ENCODE measurements at regions not wholly inside any gene's neighbourhood (a gene's known extent, or its start where the extent isn't known, plus 50 kb on each side); places are given as distances from the start of the nearest gene placed in this dataset.
"Not testable (repeated sequence)": the region's sequence is repeated elsewhere in the genome, so short reads cannot be mapped to it uniquely, and the experiment has no call there.

DNA sequence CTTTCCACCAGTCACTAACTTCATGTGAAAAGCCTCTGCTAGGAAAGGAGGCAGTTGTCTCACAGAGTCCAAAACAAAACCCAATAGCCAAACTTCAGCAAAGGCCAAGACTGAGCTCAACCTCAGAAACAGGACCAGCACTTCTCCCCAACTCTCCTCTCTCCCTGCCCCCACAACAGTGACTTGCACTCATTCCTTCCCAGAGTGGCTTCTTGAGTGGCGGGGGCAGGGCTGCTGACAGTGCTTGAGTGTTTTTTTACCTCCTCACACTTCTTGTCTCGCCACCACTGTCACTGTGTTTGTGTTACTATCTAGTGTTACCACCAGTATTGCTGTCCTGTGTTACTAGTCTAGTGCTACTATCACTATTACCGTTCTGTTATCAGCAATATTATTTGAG is 206.8 kb downstream of the KLF6 start:
- Mint-ChIP-seq H3K36me3 (no peaks in the 10 kb centered on the region), H3K27me3 (peaks cover 4% of the 10 kb centered on the region), H3K27ac (no peak overlapping the region), H3K9me3 (no peaks in the 10 kb centered on the region), H3K4me1 (peaks cover 4% of the 10 kb centered on the region), H3K4me3 (no peak overlapping the region)
- no peak for DNase-seq (ENCODE audit: low spot score in 2 of 2)
- ATAC-seq (ENCODE audit: low read depth) = no peak

DNA sequence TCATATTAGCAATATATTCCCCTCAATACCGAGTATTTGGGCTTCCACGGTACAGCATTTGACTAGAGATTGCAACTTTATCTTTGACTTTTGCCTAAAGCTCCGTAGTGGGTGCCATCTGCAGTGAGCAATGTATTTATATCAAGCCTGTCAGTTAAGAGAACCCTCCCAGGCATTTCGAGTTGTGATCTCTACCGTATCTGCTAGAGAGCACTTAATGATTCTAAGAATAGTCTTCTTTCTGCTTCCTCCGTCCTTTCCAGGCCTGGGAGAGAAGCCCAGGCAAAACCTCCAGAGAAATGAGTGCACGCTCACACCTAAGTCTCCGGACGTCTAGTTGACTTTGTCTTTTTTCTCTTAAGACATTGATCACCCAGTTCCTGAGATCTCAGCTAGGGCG is 210.6 kb downstream of the KLF6 start:
- peaks cover 2% of the 10 kb centered on the region for H3K27me3 Mint-ChIP-seq
- H3K9me3 Mint-ChIP-seq = no peaks in the 10 kb centered on the region
- no peak overlapping the region for H3K27ac Mint-ChIP-seq
- DNase-seq (ENCODE audit: low spot score in 2 of 2) = no peak
- ATAC-seq (ENCODE audit: low read depth) = no peak
- H3K36me3 Mint-ChIP-seq = no peaks in the 10 kb centered on the region
- H3K4me3 Mint-ChIP-seq = no peak overlapping the region
- peaks cover 4% of the 10 kb centered on the region for H3K4me1 Mint-ChIP-seq

DNA sequence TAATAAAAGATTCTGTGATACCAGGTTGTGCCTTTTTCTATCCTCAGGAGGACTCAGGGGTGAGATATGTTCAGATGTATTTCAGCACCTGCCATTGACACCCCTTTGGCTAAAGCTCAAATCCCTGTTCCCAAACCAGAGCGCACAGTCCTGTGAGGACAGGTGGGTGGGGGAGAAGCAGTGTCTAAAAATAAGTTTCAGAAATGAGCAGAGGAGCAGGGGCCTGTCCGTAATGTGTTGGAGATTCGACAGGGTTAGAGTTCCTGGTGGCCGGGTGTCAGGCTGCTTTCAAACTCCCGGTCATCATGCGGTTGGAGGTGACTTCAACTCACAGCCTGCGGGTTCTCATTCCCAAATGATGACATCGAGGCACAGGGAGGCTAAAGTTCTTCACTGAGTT is 211.5 kb downstream of the KLF6 start:
- H3K27me3 Mint-ChIP-seq = peaks cover 2% of the 10 kb centered on the region
- ATAC-seq (ENCODE audit: low read depth) (no peak), DNase-seq (ENCODE audit: low spot score in 2 of 2) (no peak)
- H3K36me3 Mint-ChIP-seq = no peaks in the 10 kb centered on the region
- no peaks in the 10 kb centered on the region for H3K4me1 Mint-ChIP-seq
- H3K4me3 Mint-ChIP-seq = no peak overlapping the region
- no peak overlapping the region for H3K27ac Mint-ChIP-seq
- no peaks in the 10 kb centered on the region for H3K9me3 Mint-ChIP-seq

DNA sequence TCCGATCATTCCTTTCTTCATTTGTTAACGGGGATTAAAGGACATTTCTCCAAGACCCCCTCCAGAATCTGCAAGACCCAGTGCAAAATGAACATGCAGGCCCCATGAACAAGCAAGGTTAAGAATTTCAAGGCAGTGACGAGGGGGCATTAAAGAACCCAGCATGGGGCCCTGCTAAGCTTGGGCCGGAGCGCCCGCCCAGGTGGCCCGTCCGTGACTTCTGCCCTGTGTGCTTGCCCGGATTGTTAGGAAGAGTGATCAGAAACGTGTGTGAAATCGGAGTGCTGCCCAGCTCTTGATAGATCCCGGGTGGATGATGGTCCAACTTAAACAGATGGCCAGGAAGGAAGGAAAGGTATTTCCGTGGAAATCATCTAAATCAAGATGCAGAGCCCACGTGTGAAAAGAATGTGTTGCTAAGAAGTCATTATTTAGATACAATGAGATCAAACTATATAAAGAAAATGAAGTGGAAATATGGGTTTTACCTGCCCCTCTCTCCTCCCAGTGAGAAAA is 213.6 kb downstream of the KLF6 start:
- no peaks in the 10 kb centered on the region for H3K36me3 Mint-ChIP-seq
- H3K9me3 Mint-ChIP-seq = no peaks in the 10 kb centered on the region
- no peak overlapping the region for H3K4me3 Mint-ChIP-seq
- no peak overlapping the region for H3K27ac Mint-ChIP-seq
- H3K27me3 Mint-ChIP-seq = peaks cover 4% of the 10 kb centered on the region
- no peaks in the 10 kb centered on the region for H3K4me1 Mint-ChIP-seq
- DNase-seq (ENCODE audit: low spot score in 2 of 2) (no peak), ATAC-seq (ENCODE audit: low read depth) (no peak)

DNA sequence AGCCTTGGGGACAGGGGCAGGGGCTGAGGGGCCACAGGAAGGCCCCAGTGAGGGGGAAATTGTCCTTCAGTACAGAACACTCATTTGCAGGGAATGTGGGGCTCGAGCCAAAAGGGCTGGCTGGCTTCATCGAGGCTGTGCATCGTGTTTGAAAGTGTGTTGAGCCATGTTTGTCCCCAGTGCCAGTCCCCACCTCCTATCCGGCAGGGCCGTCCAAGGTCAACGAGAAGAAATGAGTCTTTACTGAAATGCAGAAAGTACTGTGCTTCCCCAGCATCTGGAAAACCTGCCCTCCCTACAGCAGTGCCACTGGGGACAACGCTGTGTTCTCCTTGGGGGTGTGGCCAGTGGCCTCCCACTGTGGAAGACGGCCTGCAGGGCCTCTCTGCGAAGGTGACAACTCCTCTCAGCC is 214.1 kb downstream of the KLF6 start:
- H3K36me3 Mint-ChIP-seq = no peaks in the 10 kb centered on the region
- ATAC-seq (ENCODE audit: low read depth) (no peak), DNase-seq (ENCODE audit: low spot score in 2 of 2) (no peak)
- no peak overlapping the region for H3K27ac Mint-ChIP-seq
- H3K4me1 Mint-ChIP-seq = no peaks in the 10 kb centered on the region
- H3K9me3 Mint-ChIP-seq = no peaks in the 10 kb centered on the region
- peaks cover 4% of the 10 kb centered on the region for H3K27me3 Mint-ChIP-seq
- no peak overlapping the region for H3K4me3 Mint-ChIP-seq

DNA sequence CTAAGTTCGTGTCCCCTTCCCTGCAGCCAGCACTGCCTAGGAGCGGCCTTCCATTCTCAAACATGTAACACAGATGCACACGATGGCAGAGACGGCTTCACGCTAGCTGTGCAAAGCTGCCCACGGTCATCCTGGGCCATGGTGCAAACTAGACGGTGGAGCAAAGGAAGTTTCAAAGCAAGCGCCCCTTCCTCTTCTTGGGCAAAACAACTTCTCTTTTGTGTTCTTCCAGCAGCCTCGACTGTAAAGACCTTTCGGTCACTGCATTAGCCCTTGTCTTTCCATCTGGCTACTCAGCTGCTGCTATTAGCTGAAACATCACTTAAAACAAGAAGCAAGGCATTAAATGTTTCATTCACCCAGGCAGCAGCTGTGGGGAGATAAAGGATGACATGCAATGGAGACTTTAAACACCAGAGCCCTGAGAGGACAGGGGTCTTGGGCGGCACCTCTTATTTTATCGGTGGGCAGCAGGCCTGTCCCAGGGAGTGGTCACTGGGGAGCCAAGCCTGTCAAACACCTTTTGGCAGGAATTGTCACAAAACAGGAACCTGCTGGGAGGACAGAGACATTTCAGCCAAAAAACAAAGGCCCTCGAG is 214.8 kb downstream of the KLF6 start:
- no peak overlapping the region for H3K27ac Mint-ChIP-seq
- H3K9me3 Mint-ChIP-seq = no peaks in the 10 kb centered on the region
- peaks cover 4% of the 10 kb centered on the region for H3K27me3 Mint-ChIP-seq
- DNase-seq (ENCODE audit: low spot score in 2 of 2) (no peak), ATAC-seq (ENCODE audit: low read depth) (no peak)
- no peaks in the 10 kb centered on the region for H3K4me1 Mint-ChIP-seq
- no peak overlapping the region for H3K4me3 Mint-ChIP-seq
- H3K36me3 Mint-ChIP-seq = no peaks in the 10 kb centered on the region

DNA sequence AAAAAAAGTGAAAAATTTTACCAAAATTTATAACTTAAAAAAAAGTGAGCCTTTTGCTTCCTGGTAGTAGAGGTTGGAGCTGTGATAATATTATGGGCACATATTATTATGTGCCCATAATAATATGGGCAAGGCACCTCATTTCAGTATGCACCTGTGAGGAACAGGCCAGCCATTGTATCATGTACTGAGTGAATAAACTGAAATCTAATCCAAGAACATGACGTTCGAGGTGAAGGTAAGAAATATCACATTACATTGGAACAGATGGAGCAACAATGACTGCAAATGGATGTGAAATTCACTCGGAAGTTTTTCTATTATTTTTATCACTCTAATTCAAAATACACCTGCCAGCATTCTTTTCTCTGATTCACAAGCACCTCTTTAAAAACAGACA is 216.0 kb downstream of the KLF6 start:
- Mint-ChIP-seq H3K4me1 (no peaks in the 10 kb centered on the region), H3K9me3 (no peaks in the 10 kb centered on the region), H3K27ac (no peak overlapping the region), H3K4me3 (no peak overlapping the region), H3K27me3 (peaks cover 4% of the 10 kb centered on the region), H3K36me3 (no peaks in the 10 kb centered on the region)
- ATAC-seq (ENCODE audit: low read depth) (no peak), DNase-seq (ENCODE audit: low spot score in 2 of 2) (no peak)

DNA sequence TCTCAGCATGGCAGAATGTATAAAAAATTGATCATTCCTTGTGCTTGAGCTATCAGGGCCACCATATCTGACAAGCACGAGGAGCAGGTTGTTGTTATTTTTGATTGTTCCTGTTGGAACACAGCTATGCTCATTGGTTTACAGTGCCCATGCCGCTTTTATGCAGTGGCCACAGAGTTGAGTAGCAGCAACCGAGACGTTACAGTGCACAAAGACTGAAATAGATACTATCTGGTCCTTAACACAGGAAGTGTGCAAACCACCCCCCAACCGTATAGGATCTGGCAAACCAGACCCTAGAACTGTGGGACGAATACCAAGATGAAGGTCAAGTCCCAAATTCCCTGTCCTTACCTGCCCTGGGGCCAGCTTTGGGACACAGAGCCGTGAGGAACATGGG is 216.6 kb downstream of the KLF6 start:
- no peaks in the 10 kb centered on the region for H3K4me1 Mint-ChIP-seq
- H3K9me3 Mint-ChIP-seq = no peaks in the 10 kb centered on the region
- no peak for ATAC-seq (ENCODE audit: low read depth)
- no peaks in the 10 kb centered on the region for H3K36me3 Mint-ChIP-seq
- no peak overlapping the region for H3K27ac Mint-ChIP-seq
- H3K4me3 Mint-ChIP-seq = no peak overlapping the region
- H3K27me3 Mint-ChIP-seq = peaks cover 4% of the 10 kb centered on the region
- DNase-seq (ENCODE audit: low spot score in 2 of 2) = no peak

DNA sequence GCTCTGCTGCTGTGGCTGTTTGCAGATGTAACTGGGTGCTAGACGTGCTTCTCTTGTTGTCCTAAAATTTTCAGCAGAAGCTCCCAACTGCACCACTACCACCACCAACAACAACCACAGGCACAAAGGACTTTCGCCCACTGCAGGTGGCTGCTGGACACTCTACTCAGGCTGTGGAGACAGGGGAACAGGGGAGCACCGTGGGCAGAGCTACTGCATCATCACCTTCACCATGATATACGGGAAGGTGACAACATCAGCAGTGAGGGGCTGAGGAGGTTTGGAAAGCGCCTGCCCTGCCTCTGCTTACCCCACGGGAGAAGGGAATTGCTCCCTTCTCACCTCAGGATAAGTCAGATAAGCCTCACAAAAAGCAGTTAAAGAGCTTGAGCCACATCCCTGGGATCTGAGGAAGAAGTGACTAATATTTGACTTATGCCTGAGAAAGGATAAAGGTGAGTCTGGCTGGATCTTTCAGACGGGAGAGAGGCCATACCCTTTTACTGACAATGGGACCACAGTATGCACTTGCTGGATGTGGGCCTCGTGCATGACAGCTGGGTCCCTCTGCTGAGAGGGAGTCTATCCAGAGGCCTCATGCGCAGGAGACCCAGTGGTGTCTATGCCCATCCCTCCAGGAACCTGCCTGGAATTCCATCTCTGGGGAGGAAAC is 217.6 kb downstream of the KLF6 start:
- Mint-ChIP-seq H3K27ac (no peak overlapping the region), H3K4me1 (no peaks in the 10 kb centered on the region), H3K36me3 (no peaks in the 10 kb centered on the region), H3K27me3 (peaks cover 4% of the 10 kb centered on the region), H3K9me3 (no peaks in the 10 kb centered on the region), H3K4me3 (no peak overlapping the region)
- no peak for ATAC-seq (ENCODE audit: low read depth)
- no peak for DNase-seq (ENCODE audit: low spot score in 2 of 2)

DNA sequence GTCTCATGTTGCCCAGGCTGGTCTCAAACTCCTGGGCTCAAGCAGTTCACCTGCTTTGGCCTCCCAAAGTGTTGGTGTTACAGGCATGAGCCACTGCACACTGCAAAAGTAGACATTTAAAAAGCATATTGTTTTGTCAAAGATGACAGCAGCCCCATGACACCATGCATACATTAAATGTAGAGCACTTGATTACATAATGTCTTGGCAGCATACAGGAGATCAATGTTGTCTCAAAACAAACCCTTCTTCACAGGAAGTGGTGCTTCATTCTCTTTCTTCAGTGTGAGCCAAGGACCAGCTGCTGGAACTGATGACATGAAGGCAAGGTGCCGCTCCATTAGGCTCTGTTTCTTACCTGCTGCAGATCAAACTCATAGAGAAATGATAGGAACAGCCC is 218.4 kb downstream of the KLF6 start:
- Mint-ChIP-seq H3K27ac (no peak overlapping the region), H3K4me3 (no peak overlapping the region), H3K9me3 (no peaks in the 10 kb centered on the region), H3K27me3 (peaks cover 4% of the 10 kb centered on the region), H3K4me1 (no peaks in the 10 kb centered on the region), H3K36me3 (no peaks in the 10 kb centered on the region)
- DNase-seq (ENCODE audit: low spot score in 2 of 2) (no peak), ATAC-seq (ENCODE audit: low read depth) (no peak)

DNA sequence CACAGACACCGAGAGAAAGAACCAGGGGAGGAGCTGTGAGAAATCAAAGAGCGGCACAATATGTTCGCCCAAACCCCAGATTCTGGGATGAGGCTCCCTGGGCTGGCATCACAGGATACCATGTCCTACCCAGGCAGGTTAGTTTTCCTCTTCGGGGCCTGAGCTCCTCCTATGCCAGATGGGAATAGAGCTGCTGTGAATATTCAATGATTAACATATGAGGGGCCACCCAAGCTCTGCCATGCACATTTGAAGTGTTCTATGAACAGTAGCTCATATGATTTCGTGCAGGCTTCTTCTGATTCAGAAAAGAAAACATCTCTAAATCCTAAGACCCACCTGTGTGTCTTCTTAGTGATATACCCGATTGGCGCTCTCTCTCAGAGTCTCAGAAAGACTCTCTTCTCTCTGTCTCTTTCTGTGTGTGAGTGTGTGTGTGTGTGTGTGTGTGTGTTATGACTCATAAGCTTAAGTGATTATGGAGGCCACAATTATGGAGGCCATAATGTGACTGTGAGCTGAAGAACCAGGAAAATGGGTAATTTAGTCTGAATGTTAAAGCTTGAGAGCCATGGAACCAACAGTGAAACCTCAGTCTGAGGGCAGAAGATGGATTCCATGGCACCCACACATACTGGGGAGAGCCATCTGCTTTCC is 220.5 kb downstream of the KLF6 start:
- no peak for DNase-seq (ENCODE audit: low spot score in 2 of 2)

DNA sequence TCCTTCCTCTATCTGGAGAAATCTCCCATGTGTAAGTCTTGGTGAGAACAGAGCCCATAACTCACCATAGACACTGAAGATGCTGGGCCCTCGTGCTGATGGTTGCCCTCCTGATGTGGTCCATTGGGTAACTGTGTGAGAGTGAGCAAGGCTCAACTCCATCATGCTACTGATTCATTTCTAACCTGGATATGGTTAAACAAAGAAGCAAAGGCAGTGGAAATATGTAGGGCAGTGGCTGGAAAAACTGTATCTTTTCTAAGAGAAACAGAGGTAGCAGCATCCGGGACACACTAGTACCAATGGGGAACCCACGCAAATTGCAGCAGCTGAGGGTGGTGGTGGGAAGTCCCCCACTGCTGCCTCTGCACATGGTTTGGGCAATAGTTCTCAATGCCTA is 221.7 kb downstream of the KLF6 start:
- Mint-ChIP-seq H3K4me1 (no peaks in the 10 kb centered on the region), H3K27me3 (peaks cover 4% of the 10 kb centered on the region), H3K36me3 (no peaks in the 10 kb centered on the region), H3K27ac (no peak overlapping the region), H3K9me3 (no peaks in the 10 kb centered on the region), H3K4me3 (no peak overlapping the region)
- ATAC-seq (ENCODE audit: low read depth) = no peak
- no peak for DNase-seq (ENCODE audit: low spot score in 2 of 2)

More for the DNA sequence above, 220.5 kb downstream of the KLF6 start:
- Mint-ChIP-seq H3K36me3 (no peaks in the 10 kb centered on the region), H3K27ac (no peak overlapping the region), H3K27me3 (peaks cover 1% of the 10 kb centered on the region), H3K9me3 (no peaks in the 10 kb centered on the region), H3K4me3 (no peak overlapping the region), H3K4me1 (no peaks in the 10 kb centered on the region)
- ATAC-seq (ENCODE audit: low read depth) = no peak

DNA sequence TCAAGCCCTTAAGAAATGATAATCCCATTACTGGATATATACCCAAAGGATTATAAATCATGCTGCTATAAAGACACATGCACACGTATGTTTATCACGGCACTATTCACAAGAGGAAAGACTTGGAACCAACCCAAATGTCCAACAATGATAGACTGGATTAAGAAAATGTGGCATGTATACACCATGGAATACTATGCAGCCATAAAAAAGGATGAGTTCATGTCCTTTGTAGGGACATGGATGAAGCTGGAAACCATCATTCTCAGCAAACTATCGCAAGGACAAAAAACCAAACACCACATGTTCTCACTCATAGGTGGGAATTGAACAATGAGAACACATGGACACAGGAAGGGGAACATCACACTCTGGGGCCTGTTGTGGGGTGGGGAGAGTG is 224.4 kb downstream of the KLF6 start:
- DNase-seq (ENCODE audit: low spot score in 2 of 2); H3K27ac Mint-ChIP-seq; H3K4me3 Mint-ChIP-seq; H3K9me3 Mint-ChIP-seq; H3K4me1 Mint-ChIP-seq; H3K36me3 Mint-ChIP-seq; ATAC-seq (ENCODE audit: low read depth); H3K27me3 Mint-ChIP-seq: not testable (repeated sequence)

DNA sequence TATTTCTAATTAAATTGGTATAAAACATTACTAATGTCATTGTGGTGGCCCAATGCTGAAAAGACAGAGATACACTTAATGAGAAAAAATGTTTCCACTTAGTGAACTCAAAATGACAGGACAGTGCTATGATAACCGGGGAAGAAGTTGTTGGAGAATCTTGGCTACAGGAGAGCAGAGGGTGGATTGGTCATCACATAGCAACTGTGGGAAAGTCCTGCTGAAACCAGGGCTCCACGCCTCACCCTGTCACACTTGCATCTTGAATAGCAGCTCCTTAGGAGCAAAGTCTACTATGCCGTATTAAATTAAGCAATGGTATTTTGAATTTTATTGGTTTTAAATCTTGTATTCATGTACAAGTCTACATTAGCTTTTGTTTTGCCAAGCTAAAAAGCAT is 225.5 kb downstream of the KLF6 start:
- H3K27ac Mint-ChIP-seq = no peak overlapping the region
- no peaks in the 10 kb centered on the region for H3K4me1 Mint-ChIP-seq
- no peaks in the 10 kb centered on the region for H3K36me3 Mint-ChIP-seq
- H3K9me3 Mint-ChIP-seq = peaks cover 3% of the 10 kb centered on the region
- H3K27me3 Mint-ChIP-seq = peaks cover 9% of the 10 kb centered on the region
- ATAC-seq (ENCODE audit: low read depth) (no peak), DNase-seq (ENCODE audit: low spot score in 2 of 2) (no peak)
- no peak overlapping the region for H3K4me3 Mint-ChIP-seq

Measured in memory B cell (primary cell).